ENCODE measurements at regions not wholly inside any gene's neighbourhood (a gene's known extent, or its start where the extent isn't known, plus 50 kb on each side); places are given as distances from the start of the nearest gene placed in this dataset.

DNA sequence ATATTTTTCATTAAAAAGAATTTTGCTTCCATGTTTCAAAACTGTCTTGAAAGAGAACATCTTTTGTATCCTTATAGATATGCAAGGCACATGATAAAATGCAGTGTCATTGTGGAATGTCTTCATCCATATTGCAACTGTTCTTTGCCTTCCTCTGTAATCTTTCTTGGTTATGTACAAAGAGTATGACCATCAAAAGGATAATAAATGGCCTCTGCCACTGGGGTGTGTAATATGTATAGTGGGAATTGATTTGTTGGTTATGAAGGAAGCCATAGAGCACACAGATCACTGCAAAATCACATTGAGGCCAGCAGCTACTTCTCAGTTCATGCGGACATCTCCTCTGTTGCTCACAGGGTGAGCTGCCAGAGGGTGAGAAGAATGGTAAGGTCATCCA lies 703.5 kb downstream of the TFAP2A start:
- Histone ChIP-seq H3K36me3 (ENCODE audit: low read depth) (no peaks in the 10 kb centered on the region), H3K4me1 (ENCODE audit: insufficient read depth, poor library complexity, severe bottlenecking) (no peaks in the 10 kb centered on the region), H3K27me3 (ENCODE audit: insufficient read depth, poor library complexity, severe bottlenecking) (no peaks in the 10 kb centered on the region), H3K27ac (ENCODE audit: poor library complexity, severe bottlenecking) (no peak overlapping the region), H3K9me3 (ENCODE audit: severe bottlenecking) (no peaks in the 10 kb centered on the region), H3K4me3 (ENCODE audit: severe bottlenecking) (no peak overlapping the region)
- ATAC-seq (ENCODE audit: low read depth) (no peak), DNase-seq (ENCODE audit: low spot score) (no peak)
- TF ChIP-seq, protein P1, sequence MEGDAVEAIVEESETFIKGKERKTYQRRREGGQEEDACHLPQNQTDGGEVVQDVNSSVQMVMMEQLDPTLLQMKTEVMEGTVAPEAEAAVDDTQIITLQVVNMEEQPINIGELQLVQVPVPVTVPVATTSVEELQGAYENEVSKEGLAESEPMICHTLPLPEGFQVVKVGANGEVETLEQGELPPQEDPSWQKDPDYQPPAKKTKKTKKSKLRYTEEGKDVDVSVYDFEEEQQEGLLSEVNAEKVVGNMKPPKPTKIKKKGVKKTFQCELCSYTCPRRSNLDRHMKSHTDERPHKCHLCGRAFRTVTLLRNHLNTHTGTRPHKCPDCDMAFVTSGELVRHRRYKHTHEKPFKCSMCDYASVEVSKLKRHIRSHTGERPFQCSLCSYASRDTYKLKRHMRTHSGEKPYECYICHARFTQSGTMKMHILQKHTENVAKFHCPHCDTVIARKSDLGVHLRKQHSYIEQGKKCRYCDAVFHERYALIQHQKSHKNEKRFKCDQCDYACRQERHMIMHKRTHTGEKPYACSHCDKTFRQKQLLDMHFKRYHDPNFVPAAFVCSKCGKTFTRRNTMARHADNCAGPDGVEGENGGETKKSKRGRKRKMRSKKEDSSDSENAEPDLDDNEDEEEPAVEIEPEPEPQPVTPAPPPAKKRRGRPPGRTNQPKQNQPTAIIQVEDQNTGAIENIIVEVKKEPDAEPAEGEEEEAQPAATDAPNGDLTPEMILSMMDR (IDR thresholded peaks at IDR 0.05; ENCODE audit: poor library complexity, severe bottlenecking): no peak

- H3K36me3 ChIP-seq (ENCODE audit: low read depth): no peaks in the 10 kb centered on the region
- H3K27me3 ChIP-seq (ENCODE audit: insufficient read depth, poor library complexity, severe bottlenecking): no peaks in the 10 kb centered on the region
- no peak overlapping the region for H3K4me3 ChIP-seq (ENCODE audit: severe bottlenecking)
- H3K27ac ChIP-seq (ENCODE audit: poor library complexity, severe bottlenecking): no peak overlapping the region
- no peaks in the 10 kb centered on the region for H3K9me3 ChIP-seq (ENCODE audit: severe bottlenecking)
- DNase-seq (ENCODE audit: low spot score): no peak
- ATAC-seq (ENCODE audit: low read depth): no peak
- TF ChIP-seq, protein P1 (IDR thresholded peaks at IDR 0.05; ENCODE audit: poor library complexity, severe bottlenecking): no peak
- no peaks in the 10 kb centered on the region for H3K4me1 ChIP-seq (ENCODE audit: insufficient read depth, poor library complexity, severe bottlenecking)
Observed at GRCh38 chr6:9710574-9710973, 704.3 kb downstream of the TFAP2A start.

DNA sequence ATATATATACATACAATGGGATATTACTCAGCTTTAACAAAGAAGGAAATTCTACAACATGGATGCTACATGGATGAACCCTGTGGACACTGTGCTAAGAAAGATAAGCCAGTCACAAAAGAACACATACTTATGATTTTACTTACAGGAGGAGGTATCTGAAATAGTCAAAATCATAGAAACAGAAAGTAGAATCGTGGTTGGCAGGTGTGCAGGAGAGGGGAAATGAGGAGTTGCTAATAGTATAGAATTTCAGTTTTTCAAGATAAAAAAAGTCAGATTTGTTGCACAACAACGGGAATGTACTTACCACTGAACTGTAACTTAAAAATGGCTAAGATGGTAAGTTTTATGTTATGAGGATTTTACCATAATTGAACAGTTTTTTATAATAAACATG lies 706.3 kb downstream of the TFAP2A start:
- Histone ChIP-seq H3K36me3 (ENCODE audit: low read depth) (no peaks in the 10 kb centered on the region), H3K4me3 (ENCODE audit: severe bottlenecking) (no peak overlapping the region), H3K27ac (ENCODE audit: poor library complexity, severe bottlenecking) (no peak overlapping the region), H3K9me3 (ENCODE audit: severe bottlenecking) (no peaks in the 10 kb centered on the region), H3K4me1 (ENCODE audit: insufficient read depth, poor library complexity, severe bottlenecking) (no peaks in the 10 kb centered on the region), H3K27me3 (ENCODE audit: insufficient read depth, poor library complexity, severe bottlenecking) (no peaks in the 10 kb centered on the region)
- ATAC-seq (ENCODE audit: low read depth): no peak
- DNase-seq (ENCODE audit: low spot score): no peak
- TF ChIP-seq, protein P1 (IDR thresholded peaks at IDR 0.05; ENCODE audit: poor library complexity, severe bottlenecking): no peak

GRCh38 chr6:9704989-9705388 lies 709.9 kb downstream of the TFAP2A start:
- Histone ChIP-seq H3K4me3 (ENCODE audit: severe bottlenecking) (no peak overlapping the region), H3K27ac (ENCODE audit: poor library complexity, severe bottlenecking) (no peak overlapping the region), H3K27me3 (ENCODE audit: insufficient read depth, poor library complexity, severe bottlenecking) (no peaks in the 10 kb centered on the region), H3K9me3 (ENCODE audit: severe bottlenecking) (no peaks in the 10 kb centered on the region), H3K36me3 (ENCODE audit: low read depth) (no peaks in the 10 kb centered on the region), H3K4me1 (ENCODE audit: insufficient read depth, poor library complexity, severe bottlenecking) (no peaks in the 10 kb centered on the region)
- no peak for DNase-seq (ENCODE audit: low spot score)
- ATAC-seq (ENCODE audit: low read depth): no peak
- TF ChIP-seq, protein P1 (IDR thresholded peaks at IDR 0.05; ENCODE audit: poor library complexity, severe bottlenecking): no peak

DNA sequence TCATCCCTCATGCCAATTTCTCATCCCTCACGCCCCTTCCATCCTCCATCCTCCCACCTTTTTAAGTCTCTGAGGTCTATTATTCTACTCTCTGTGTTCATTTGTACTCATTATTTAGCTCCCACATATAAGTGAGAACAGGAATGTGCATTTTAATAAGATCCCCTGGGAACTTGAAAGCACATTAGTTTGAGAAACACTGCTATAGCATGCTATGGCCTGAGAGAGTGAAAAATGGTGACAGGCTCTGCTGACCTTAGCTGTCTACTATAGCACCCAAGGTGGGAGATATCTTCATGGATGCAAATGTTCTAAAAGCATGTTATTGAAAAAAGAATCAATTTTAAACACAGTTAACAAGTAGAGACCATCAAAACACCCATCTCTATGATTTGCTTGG lies 712.0 kb downstream of the TFAP2A start:
- H3K4me1 ChIP-seq (ENCODE audit: insufficient read depth, poor library complexity, severe bottlenecking): no peaks in the 10 kb centered on the region
- DNase-seq (ENCODE audit: low spot score) (no peak), ATAC-seq (ENCODE audit: low read depth) (no peak)
- TF ChIP-seq, protein P1 (IDR thresholded peaks at IDR 0.05; ENCODE audit: poor library complexity, severe bottlenecking): no peak
- no peaks in the 10 kb centered on the region for H3K27me3 ChIP-seq (ENCODE audit: insufficient read depth, poor library complexity, severe bottlenecking)
- H3K4me3 ChIP-seq (ENCODE audit: severe bottlenecking): no peak overlapping the region
- H3K36me3 ChIP-seq (ENCODE audit: low read depth): no peaks in the 10 kb centered on the region
- no peak overlapping the region for H3K27ac ChIP-seq (ENCODE audit: poor library complexity, severe bottlenecking)
- H3K9me3 ChIP-seq (ENCODE audit: severe bottlenecking): no peaks in the 10 kb centered on the region
